Skeletal muscle satellite cell (primary cell): ENCODE measurements at regions not wholly inside any gene's neighbourhood (a gene's known extent, or its start where the extent isn't known, plus 50 kb on each side); places are given as distances from the start of the nearest gene placed in this dataset.

Experiments
- H3K27me3 ChIP-seq: 2 replicates; pipeline ENCODE4 v1.7.0; 2013; ENCODE audit warnings: low read length; ENCODE audit not compliant: control insufficient read depth, insufficient read depth
- H3K36me3 ChIP-seq: 2 replicates; pipeline ENCODE4 v1.7.0; 2013; ENCODE audit warnings: mild to moderate bottlenecking, control low read depth, low read length; ENCODE audit not compliant: insufficient read depth
- H3K4me1 ChIP-seq: 2 replicates; pipeline ENCODE4 v1.7.0; 2013; ENCODE audit warnings: low read length; ENCODE audit not compliant: control insufficient read depth, insufficient read depth
- H3K4me2 ChIP-seq: 2 replicates; pipeline ENCODE4 v1.7.0; 2013; ENCODE audit warnings: mild to moderate bottlenecking, low read length
- H3K4me3 ChIP-seq: 2 replicates; pipeline ENCODE4 v1.7.0; 2013; ENCODE audit warnings: low read length
- H3K9ac ChIP-seq: 2 replicates; pipeline ENCODE4 v1.7.0; 2013; ENCODE audit warnings: mild to moderate bottlenecking, low read depth, low read length, moderate library complexity
- H3K9me3 ChIP-seq: replicated peaks from 2 replicates; pipeline ENCODE4 v1.7.0; 2013; ENCODE audit warnings: mild to moderate bottlenecking, control low read depth, low read length

GRCh38 chr7:35530124-35531109, 164.5 kb downstream of the HERPUD2 start:
- no peak overlapping the region for H3K4me3 ChIP-seq
- peaks cover 41% of the 10 kb centered on the region for H3K27me3 ChIP-seq
- H3K4me1 ChIP-seq = no peaks in the 10 kb centered on the region
- no peaks in the 10 kb centered on the region for H3K36me3 ChIP-seq
- no peak overlapping the region for H3K4me2 ChIP-seq
- H3K9me3 ChIP-seq = no peaks in the 10 kb centered on the region
- no peak overlapping the region for H3K9ac ChIP-seq

GRCh38 chr7:35529713-35530112, 165.2 kb downstream of the HERPUD2 start:
- Histone ChIP-seq H3K4me1 (no peaks in the 10 kb centered on the region), H3K27me3 (peaks cover 41% of the 10 kb centered on the region), H3K4me2 (no peak overlapping the region), H3K4me3 (no peak overlapping the region), H3K9ac (no peak overlapping the region), H3K9me3 (no peaks in the 10 kb centered on the region), H3K36me3 (no peaks in the 10 kb centered on the region)

GRCh38 chr7:35528381-35528977, 166.5 kb downstream of the HERPUD2 start:
- Histone ChIP-seq H3K4me1 (no peaks in the 10 kb centered on the region), H3K27me3 (peaks cover 52% of the 10 kb centered on the region), H3K9me3 (no peaks in the 10 kb centered on the region), H3K4me3 (no peak overlapping the region), H3K9ac (no peak overlapping the region), H3K36me3 (no peaks in the 10 kb centered on the region), H3K4me2 (no peak overlapping the region)

- H3K4me2 ChIP-seq = no peak overlapping the region
- no peaks in the 10 kb centered on the region for H3K9me3 ChIP-seq
- no peaks in the 10 kb centered on the region for H3K36me3 ChIP-seq
- no peak overlapping the region for H3K9ac ChIP-seq
- H3K4me1 ChIP-seq = no peaks in the 10 kb centered on the region
- H3K27me3 ChIP-seq = peaks cover 51% of the 10 kb centered on the region
- no peak overlapping the region for H3K4me3 ChIP-seq
Measured at GRCh38 chr7:35526645-35527044, 168.3 kb downstream of the HERPUD2 start.

GRCh38 chr7:35524112-35524804, 170.7 kb downstream of the HERPUD2 start:
- Histone ChIP-seq H3K4me1 (no peaks in the 10 kb centered on the region), H3K4me3 (no peak overlapping the region), H3K4me2 (no peak overlapping the region), H3K9ac (no peak overlapping the region), H3K36me3 (no peaks in the 10 kb centered on the region), H3K9me3 (no peaks in the 10 kb centered on the region), H3K27me3 (peaks cover 54% of the 10 kb centered on the region)

GRCh38 chr7:35523292-35523691, 171.6 kb downstream of the HERPUD2 start:
- peaks cover 60% of the 10 kb centered on the region for H3K27me3 ChIP-seq
- no peaks in the 10 kb centered on the region for H3K9me3 ChIP-seq
- no peaks in the 10 kb centered on the region for H3K4me1 ChIP-seq
- H3K9ac ChIP-seq = no peak overlapping the region
- H3K4me2 ChIP-seq = no peak overlapping the region
- H3K36me3 ChIP-seq = no peaks in the 10 kb centered on the region
- no peak overlapping the region for H3K4me3 ChIP-seq

GRCh38 chr7:35522697-35523096, 172.2 kb downstream of the HERPUD2 start:
- Histone ChIP-seq H3K9ac (no peak overlapping the region), H3K4me1 (no peaks in the 10 kb centered on the region), H3K36me3 (no peaks in the 10 kb centered on the region), H3K4me3 (no peak overlapping the region), H3K4me2 (no peak overlapping the region), H3K9me3 (no peaks in the 10 kb centered on the region), H3K27me3 (peaks cover 61% of the 10 kb centered on the region)

GRCh38 chr7:35521941-35522340, 173.0 kb downstream of the HERPUD2 start:
- no peak overlapping the region for H3K4me2 ChIP-seq
- no peaks in the 10 kb centered on the region for H3K9me3 ChIP-seq
- no peak overlapping the region for H3K4me3 ChIP-seq
- no peak overlapping the region for H3K9ac ChIP-seq
- H3K27me3 ChIP-seq = peaks cover 54% of the 10 kb centered on the region
- no peaks in the 10 kb centered on the region for H3K4me1 ChIP-seq
- H3K36me3 ChIP-seq = no peaks in the 10 kb centered on the region

GRCh38 chr7:35520810-35521625, 173.9 kb downstream of the HERPUD2 start:
- H3K4me3 ChIP-seq = no peak overlapping the region

GRCh38 chr7:35519971-35520809, 174.7 kb downstream of the HERPUD2 start:
- Histone ChIP-seq H3K36me3 (no peaks in the 10 kb centered on the region), H3K9ac (no peak overlapping the region)

More at GRCh38 chr7:35520810-35521625, 173.9 kb downstream of the HERPUD2 start:
- peaks cover 50% of the 10 kb centered on the region for H3K27me3 ChIP-seq
- no peaks in the 10 kb centered on the region for H3K9me3 ChIP-seq
- H3K9ac ChIP-seq = no peak overlapping the region
- H3K4me1 ChIP-seq = no peaks in the 10 kb centered on the region
- H3K4me2 ChIP-seq = no peak overlapping the region
- H3K36me3 ChIP-seq = no peaks in the 10 kb centered on the region

More at GRCh38 chr7:35519971-35520809, 174.7 kb downstream of the HERPUD2 start:
- Histone ChIP-seq H3K9me3 (no peaks in the 10 kb centered on the region), H3K4me2 (no peak overlapping the region), H3K4me1 (no peaks in the 10 kb centered on the region), H3K4me3 (no peak overlapping the region), H3K27me3 (peaks cover 50% of the 10 kb centered on the region)
